NCI-H82 (cell line): ENCODE measurements at regions not wholly inside any gene's neighbourhood (a gene's known extent, or its start where the extent isn't known, plus 50 kb on each side); places are given as distances from the start of the nearest gene placed in this dataset.
"Not testable (repeated sequence)": the region's sequence is repeated elsewhere in the genome, so short reads cannot be mapped to it uniquely, and the experiment has no call there.

Experiments used
- DNase-seq: peaks from one replicate; lab custom pipeline; 2025; lab: John Stamatoyannopoulos, UW

DNA sequence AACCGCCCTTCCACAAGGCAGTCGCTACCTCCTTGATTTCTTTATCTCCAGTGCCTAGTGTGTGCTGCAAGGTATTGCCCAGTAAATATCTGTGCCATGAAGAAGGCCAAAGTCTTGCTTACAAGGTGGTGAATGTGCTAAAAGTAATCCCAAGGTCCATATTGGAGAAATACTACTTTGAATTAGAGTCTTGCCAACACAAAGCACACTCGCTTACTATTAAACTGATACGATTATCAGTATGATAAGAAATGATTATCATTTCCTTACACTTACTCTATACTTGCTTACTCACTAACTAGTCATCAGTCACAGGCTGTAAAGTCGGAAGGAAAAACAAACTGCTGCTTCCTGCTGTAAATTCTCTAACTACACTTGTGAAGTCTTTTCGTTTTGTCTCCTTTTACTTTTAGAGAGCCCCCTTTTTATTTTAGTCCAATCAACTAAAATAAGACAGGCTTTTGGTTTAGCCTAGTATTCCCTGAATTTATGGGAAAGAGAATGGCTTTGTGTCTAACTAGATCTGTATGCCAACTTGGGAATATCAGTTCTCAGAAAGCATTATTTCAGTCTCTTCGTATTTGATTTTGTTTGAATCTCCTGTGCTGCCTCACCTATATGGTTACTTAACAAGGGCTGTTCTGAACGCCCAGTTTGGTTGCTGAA is 107.1 kb upstream of the TSC22D2 start:
- DNase-seq = no peak

GRCh38 chr3:150300388-150300787 is 107.7 kb upstream of the TSC22D2 start:
- no peak for DNase-seq

GRCh38 chr3:150299201-150299600 is 108.9 kb upstream of the TSC22D2 start:
- DNase-seq = no peak

- DNase-seq = no peak
Observed at GRCh38 chr3:150296966-150297365, 111.1 kb upstream of the TSC22D2 start.

- DNase-seq = no peak
Observed at GRCh38 chr3:150296123-150296735, 111.9 kb upstream of the TSC22D2 start.

- no peak for DNase-seq
Observed at GRCh38 chr3:150293401-150294001, 114.6 kb upstream of the TSC22D2 start.

DNA sequence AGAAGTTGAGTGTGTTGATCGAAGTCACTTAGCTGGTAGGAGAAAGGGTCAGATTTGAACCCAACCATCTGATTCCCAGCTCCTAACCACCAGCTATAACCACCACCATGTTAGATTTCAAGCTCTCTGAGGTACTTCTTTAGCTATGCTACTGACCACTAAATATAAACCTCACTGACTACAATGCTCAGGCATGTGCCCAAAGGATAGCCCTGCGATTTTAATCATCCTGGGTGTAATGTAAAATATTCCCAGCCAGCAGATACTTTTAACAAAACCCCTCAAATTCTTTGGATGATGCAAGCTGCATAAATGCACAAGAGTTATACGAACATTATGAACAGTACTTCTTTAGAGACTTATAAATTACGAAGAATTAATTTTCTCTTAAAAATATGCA is 115.2 kb upstream of the TSC22D2 start:
- no peak for DNase-seq

DNA sequence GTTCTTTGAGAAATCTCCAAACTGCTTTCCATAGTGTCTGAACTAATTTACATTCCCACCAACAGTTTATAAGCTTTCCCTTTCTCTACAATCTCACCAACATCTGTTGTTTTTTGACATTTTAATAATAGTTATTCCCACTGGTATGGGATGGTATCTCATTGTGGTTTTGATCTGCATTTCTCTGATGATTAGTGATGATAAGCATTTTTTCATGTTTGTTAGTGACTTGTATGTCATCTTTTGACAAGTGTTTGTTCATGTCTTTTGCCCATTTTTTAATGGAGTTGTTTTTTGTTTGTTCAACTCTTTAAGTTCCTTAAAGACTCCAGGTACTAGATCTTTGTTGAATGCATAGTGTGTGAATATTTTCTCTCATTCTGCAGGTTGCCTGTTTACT is 116.6 kb upstream of the TSC22D2 start:
- DNase-seq = no peak

- peak; percentile 73 for DNase-seq
Observed at GRCh38 chr3:150286390-150287147, 121.5 kb upstream of the TSC22D2 start.

DNA sequence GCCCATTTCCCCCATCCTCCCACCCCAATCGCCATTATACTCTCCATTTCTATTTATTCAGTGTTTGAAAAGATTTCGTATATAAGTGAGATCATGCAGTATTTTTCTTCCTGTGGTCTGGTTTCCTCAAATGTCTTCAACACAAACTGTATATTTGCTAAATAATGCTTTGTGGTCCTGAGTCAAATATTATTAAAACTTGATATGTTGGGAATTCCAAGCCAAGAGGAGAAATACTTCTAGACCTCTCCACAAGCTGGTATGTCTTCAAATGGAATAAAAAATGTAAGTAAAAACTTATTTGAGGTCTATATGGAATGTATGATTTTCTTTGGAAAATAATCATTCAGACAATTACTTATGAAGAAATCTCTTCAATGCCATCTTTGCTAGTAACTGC is 122.5 kb upstream of the TSC22D2 start:
- DNase-seq = no peak

DNA sequence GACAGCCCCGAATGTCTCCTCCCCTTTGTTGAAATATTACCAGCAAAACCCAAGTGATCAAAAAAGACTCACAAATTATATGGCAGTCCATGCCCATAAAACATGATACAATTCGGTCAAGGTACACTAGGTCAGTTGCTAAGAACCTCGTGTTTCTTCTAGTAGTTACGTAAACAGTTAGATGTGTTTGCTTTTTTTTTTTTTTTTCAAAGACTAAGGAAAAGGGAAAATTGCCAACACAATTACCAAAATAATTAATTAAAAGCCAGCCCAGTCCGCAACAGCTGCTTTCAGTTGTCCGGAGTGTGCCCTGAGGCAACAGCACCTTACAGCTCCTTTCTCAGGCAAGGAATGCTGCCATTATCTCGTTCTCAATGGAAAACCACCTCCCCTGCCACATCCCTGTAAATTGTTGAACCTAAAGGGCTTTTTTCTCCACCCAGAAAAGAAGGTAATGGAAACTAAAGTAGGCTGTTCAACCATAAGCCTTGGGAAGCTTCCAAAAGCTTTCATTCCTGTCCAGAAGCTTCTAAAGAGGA is 129.2 kb upstream of the TSC22D2 start:
- no peak for DNase-seq

DNA sequence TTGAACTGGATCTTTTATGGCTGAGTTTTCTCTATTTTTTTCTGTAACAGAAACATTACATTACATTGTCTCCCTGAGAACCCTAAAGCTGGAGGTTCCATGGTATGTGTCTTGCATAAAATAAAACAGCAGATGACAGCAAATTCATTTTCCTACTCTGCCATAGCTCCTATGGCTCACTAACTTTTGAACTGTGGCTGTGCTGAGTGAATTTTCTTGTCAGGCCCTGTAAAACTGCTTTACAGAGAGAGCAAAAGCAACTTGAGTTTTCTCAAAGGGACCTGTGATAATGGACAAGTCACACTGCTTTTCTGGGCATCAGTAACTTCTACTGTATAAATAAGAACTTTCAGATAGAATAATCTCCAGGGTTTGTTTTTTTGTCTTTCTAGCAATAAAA is 129.9 kb upstream of the TSC22D2 start:
- DNase-seq = no peak

DNA sequence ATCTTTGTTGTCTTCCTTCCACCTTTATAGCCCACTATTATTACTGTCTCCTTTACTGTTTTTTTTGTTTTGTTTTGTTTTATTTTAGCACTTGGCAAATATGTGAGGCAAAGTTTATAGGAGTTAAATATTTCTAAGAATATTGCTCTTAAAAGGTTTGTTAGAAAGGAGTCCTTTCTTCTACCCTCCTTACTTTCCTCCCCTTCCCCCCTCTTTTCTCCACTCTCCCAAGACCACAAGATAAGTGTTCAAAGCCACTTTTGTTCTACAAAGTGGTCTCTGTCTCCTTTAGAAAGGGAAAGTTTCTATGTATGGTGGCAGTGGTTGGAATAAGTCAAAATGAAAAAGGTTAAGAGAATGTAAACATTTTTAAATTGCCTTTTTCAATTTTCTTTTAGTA is 130.7 kb upstream of the TSC22D2 start:
- DNase-seq = no peak

GRCh38 chr3:150275941-150276340 is 132.2 kb upstream of the TSC22D2 start:
- DNase-seq = no peak

- DNase-seq = no peak
Observed at GRCh38 chr3:150274372-150274771, 133.7 kb upstream of the TSC22D2 start.

- no peak for DNase-seq
Observed at GRCh38 chr3:150273396-150273795, 134.7 kb upstream of the TSC22D2 start.

- DNase-seq = no peak
Observed at GRCh38 chr3:150271591-150271960, 136.5 kb upstream of the TSC22D2 start.

- no peak for DNase-seq
Observed at GRCh38 chr3:150270883-150271590, 137.1 kb upstream of the TSC22D2 start.

DNA sequence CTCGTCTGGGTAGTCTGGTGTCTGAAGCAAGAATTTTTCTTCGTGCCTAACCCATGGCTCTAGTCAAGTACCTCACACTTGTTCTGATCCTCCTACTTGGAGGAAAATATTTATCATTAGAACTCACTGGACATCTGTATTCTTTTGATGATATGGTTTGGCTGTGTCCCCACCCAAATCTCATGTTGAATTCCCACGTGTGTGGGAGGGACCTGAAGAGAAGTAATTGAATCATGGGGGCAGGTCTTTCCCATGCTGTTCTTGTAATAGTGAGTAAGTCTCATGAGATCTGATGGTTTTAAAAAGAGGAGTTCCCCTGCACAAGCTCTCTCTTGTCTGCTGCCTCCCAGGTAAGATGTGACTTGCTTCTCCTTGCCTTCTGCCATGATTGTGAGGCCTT is 137.7 kb upstream of the TSC22D2 start:
- DNase-seq = not testable (repeated sequence)

- no peak for DNase-seq
Observed at GRCh38 chr3:150269526-150269925, 138.6 kb upstream of the TSC22D2 start.

GRCh38 chr3:150268426-150269391 is 139.4 kb upstream of the TSC22D2 start:
- no peak for DNase-seq
